GM21515 (cell line): ENCODE measurements at regions not wholly inside any gene's neighbourhood (a gene's known extent, or its start where the extent isn't known, plus 50 kb on each side); places are given as distances from the start of the nearest gene placed in this dataset.
"Not testable (repeated sequence)": the region's sequence is repeated elsewhere in the genome, so short reads cannot be mapped to it uniquely, and the experiment has no call there.

ENCODE experiments used
- ATAC-seq: cut with Tn5 transposase; IDR thresholded peaks from one replicate; pipeline ENCODE4 v1.9.1; 2021; ENCODE audit not compliant: unreplicated experiment

DNA sequence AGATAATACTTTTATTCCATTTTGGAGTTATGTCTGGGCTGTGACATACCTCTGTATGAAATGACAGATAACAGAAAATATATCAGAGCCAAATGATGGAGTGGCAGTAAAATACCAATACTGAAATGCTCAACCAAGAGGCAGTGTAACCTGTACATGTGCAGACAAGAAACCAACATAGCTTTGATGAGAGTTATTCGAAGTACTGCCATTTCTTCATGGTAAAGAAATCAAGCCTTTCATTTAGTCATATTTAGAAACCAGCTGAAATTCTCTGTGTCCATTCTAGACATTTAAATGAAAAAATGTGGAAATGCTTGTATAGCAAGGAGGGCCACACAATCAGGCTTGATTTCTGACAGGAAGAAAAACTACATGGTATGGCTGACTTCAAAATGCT is 127.1 kb upstream of the PTPRZ1 start:
- ATAC-seq: no peak

DNA sequence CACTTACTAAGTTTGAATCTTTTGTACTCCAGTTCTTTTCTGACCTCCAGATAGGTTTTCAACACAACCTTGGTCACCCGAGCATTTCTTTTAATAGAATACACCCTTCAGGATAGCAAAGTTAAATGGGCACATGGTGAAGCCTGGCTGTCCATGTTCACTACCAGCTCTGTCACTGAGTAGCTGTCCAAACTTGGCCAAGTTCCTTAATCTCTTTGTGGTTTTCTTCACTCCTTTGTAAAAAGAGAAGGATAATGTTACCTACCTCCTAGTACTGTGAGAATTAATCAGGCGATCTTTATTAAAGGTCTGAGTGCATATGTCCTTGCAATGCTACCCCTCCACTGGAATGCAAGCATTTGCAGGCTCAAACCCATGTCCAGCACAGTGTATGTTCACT is 128.1 kb upstream of the PTPRZ1 start:
- ATAC-seq: no peak

DNA sequence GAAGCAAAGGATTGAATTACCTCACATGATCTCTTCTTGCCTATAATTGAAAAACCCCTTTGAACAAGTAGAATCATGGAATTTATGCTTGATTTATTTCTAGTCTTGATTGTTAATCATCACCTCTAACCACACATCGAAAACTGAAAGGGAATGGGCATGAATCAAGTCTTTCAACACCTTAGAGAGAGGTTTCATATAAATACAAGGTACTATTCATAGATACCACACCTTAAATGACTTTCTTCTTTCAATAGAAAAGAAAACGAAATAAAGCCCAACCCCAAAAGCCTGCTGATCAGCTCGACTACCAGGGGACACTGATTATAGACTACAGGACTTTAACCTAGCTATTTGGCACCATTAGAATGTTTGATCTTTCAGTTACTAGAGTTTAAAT is 128.6 kb upstream of the PTPRZ1 start:
- no peak for ATAC-seq

DNA sequence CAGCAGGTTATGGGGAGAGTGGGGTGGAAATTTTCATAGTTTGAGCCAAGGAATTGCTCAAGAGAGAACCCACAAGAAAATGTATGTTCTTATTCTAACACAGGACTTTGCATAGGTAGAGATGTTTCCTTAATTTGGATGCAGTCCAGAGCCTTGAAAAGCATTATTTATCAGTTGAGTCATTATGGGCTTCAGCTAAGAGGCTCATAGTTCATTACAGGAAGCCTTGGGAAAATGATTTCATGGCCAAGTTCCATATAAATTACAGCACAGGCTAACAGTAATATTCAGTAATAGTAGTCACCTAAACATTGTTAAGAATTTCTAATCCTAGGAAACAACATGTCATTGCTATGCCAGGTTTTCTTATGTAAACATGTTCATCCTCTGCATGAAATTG is 131.1 kb upstream of the PTPRZ1 start:
- ATAC-seq: no peak

GRCh38 chr7:121739465-121739864 is 133.5 kb upstream of the PTPRZ1 start:
- no peak for ATAC-seq

- no peak for ATAC-seq
These were observed 142.1 kb upstream of the PTPRZ1 start for GRCh38 chr7:121730869-121731268.

DNA sequence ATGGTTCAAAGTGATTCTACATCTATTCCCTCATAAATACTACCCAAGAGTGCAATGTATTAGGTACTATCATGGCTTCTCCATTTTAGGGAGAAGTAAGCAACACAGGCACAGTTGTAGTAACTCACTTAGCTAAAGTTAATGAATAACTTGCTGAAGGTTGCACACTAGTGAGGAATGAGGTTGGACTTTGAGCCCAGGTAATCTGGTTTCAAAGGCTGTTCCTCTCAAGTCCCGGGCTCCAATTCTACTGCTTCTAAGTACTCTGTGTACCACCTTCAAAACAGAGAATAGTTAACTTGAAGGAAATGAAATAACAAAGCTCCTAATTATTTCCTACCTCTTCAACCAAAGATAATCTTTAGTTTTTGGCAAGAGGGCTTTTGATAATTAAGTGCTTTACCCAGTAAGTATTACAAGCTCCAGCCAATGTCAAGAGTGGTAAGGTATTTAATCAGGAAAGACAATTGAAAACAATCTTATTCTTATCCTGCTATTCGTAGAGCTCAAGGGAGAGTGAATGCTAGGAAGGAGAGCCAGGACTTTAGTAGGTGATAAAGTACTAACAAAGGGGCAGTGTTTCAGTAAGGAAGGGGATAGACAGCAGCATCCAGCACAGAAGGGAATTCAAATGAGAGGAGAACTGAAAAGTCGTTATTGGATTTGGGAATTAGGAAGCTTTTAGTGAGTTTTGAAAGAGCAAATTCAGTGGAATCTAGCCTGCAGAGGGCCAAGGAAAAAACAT is 158.2 kb upstream of the PTPRZ1 start:
- ATAC-seq: no peak

GRCh38 chr7:121712961-121713360 is 160.0 kb upstream of the PTPRZ1 start:
- ATAC-seq: not testable (repeated sequence)

GRCh38 chr7:121697731-121698316 is 175.1 kb upstream of the PTPRZ1 start:
- ATAC-seq: no peak

DNA sequence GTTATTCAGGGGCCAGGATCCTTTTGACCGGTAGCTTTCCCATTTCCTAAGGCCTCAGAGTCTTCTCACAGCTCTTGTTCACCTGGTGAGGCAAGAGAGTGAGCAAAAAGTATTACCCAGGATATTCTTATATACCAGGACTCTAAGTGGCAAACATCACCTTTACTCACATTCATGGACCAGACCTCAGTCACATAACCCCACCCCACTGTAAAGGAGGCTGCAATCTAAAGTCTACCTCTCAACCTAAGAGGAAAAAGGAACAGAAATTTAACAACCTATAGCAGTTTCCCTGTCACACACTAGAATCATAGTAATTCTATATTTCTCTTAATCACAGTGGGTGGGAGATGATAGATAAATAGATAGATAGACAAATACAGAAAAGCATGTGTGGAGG is 176.0 kb upstream of the PTPRZ1 start:
- no peak for ATAC-seq

- no peak for ATAC-seq
These were observed 183.2 kb upstream of the PTPRZ1 start for GRCh38 chr7:121689749-121690148.

DNA sequence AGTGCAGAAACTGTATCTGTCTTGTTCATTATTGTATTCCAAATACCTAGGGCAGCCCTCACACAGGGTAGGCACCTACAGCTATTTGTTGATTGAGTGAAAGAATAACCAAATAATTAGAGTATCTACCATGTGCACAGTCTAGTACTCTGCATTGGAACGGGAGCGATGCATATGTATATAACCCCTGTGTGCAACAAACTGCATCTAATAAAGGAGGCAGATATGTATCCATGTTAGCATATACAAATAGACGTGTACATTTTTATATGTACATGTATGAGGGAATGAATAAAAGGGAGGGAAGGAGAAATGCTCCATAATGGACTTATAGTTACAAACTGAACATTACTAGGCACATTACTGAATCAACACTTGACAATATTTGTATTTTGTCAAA is 191.3 kb upstream of the PTPRZ1 start:
- ATAC-seq: no peak

DNA sequence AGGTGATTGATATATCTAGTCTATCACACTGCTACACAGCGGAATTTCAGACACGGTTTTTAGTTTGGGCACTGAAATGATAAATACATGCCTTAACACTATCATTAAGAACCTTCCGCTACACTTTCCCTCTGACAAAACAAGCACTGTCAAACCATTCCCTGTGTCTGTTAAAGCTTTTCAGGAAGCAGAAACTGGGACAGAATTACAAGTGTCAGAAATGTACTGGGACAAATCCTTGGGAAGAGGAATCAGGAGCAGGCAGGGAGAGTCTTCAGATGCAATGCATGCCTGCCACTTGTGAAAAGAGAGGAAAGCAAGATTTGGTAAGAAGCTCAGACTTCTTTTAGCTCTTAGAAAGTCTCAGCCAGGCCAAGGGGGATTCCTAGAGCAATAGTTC is 196.8 kb upstream of the PTPRZ1 start:
- ATAC-seq: no peak

- not testable (repeated sequence) for ATAC-seq
These were observed 198.5 kb upstream of the PTPRZ1 start for GRCh38 chr7:121674455-121674854.

GRCh38 chr7:121669144-121669543 is 203.8 kb upstream of the PTPRZ1 start:
- ATAC-seq: no peak

GRCh38 chr7:121666306-121666705 is 206.7 kb upstream of the PTPRZ1 start:
- ATAC-seq: no peak

GRCh38 chr7:121643320-121643719 is 229.6 kb upstream of the PTPRZ1 start:
- no peak for ATAC-seq

DNA sequence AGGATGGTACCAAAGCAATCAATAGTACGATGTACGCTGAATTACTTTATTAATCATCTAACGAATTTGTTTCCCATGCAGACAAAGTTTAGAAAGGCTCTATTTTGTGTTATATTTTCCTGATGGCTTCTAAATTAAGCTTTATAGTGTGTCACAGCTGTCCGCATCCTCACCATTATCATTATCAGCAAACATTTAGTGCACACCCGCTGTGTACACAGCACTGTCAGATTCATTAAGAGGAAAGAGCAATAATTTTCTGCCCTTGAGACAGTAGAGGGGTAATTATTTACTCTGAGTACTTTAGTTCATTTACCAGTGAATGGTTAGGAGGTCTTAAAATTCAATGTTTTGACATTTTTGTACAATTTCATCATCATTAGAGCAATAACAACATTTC is 233.3 kb upstream of the PTPRZ1 start:
- ATAC-seq: no peak

DNA sequence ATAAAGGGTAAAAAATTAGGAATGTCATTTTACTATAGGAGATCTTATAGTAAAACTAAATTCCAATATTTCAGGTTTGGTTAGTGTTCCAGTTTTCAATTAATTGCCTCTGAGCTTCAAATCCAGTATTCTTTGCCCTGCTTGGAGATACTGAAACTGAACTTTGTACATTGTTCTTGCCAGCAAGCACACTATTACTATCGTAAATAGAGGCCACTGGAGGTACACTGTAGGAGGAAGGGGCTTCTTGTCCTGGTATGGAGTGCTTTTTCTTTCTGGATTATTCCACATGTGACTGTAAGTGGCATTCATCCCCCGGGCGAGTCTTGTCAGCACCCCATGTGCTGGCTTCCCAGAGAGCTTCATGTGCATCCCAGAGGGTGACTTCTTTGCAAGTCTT is 234.7 kb upstream of the PTPRZ1 start:
- no peak for ATAC-seq

GRCh38 chr7:121634356-121634755 is 238.2 kb upstream of the FAM3C start:
- ATAC-seq: no peak

GRCh38 chr7:121633186-121633585 is 237.1 kb upstream of the FAM3C start:
- ATAC-seq: no peak

DNA sequence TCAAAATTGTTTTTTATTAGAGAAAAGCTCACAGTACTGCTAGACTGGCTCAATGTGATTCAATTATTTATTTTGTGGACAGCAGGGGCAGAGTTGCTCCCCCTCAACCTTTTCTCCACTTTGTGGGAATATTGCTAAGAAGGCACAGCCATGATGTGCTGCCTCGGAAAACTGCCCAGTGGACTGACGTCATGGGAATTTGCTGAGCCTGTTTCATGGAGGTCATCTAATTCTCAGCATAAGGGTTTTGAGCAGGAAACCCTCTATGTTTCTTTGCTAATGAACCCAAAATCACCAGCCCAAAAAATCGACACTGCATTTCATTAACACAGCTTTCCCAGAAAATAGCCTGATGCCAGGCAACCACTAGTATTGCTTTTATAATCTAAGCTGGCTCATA is 228.8 kb upstream of the FAM3C start:
- ATAC-seq: no peak
